PC-3 (cell line): ENCODE measurements at regions not wholly inside any gene's neighbourhood (a gene's known extent, or its start where the extent isn't known, plus 50 kb on each side); places are given as distances from the start of the nearest gene placed in this dataset.

Source experiments
- EZH2 ChIP-seq: fragments of 300-600 bp; sonication (generic); IDR thresholded peaks from one replicate; pipeline ENCODE4 v1.6.1; 2017; ENCODE audit warnings: antibody characterized with exemption, mild to moderate bottlenecking, low read length; ENCODE audit not compliant: unreplicated experiment
- TF ChIP-seq, protein P1 (sequence below): fragments of 300-600 bp; sonication (generic); conservative IDR thresholded peaks from 2 replicates; pipeline ENCODE4 v1.5.1; 2017; ENCODE audit warnings: antibody characterized with exemption, low read depth, mild to moderate bottlenecking, low read length

DNA sequence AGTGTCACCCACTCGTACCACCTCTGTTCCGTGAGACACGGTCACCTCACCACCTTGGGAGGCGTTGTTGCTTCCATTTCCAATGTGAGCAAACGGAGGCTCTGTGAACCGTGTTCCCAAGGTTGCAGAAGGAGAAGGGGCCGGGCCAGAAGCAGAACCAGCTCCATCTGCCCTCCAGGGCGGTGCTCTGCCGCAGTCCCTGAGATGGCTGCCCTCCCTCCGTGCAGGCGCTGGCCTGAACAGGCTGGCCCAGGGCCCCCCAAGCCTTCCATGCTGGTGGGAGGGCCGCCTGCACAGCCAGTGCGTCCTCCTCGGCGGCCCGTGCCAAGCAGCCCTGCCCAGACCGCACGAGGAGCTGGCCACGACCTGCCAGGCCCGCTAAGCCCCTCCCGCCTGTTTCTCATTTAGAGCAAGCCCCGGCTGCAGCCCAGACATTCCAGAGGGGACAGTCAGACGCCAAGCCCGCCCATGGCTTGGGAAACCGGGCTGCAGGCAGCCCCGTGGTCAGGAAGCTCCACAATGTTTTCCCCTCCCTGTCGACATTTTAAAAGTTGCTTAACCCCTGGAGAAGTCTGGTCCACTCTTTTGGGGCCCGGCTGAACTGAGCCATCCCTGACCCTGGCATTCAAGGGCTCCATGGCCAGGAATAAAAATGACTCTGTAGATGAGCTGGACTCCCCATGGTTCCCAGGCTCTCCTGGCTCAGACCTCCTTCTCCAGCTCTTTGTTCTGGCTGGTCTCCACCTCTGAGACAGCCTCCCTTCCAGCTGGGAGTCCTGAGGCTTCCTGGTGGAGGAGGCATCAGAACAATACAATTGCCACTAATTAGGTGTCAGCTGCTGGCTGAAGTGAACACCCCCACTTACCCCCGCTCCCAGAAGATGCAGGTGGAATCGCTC, 236.0 kb downstream of the BCL11B start:
- TF ChIP-seq, protein P1, sequence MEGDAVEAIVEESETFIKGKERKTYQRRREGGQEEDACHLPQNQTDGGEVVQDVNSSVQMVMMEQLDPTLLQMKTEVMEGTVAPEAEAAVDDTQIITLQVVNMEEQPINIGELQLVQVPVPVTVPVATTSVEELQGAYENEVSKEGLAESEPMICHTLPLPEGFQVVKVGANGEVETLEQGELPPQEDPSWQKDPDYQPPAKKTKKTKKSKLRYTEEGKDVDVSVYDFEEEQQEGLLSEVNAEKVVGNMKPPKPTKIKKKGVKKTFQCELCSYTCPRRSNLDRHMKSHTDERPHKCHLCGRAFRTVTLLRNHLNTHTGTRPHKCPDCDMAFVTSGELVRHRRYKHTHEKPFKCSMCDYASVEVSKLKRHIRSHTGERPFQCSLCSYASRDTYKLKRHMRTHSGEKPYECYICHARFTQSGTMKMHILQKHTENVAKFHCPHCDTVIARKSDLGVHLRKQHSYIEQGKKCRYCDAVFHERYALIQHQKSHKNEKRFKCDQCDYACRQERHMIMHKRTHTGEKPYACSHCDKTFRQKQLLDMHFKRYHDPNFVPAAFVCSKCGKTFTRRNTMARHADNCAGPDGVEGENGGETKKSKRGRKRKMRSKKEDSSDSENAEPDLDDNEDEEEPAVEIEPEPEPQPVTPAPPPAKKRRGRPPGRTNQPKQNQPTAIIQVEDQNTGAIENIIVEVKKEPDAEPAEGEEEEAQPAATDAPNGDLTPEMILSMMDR, result no peak
- no peak for TF ChIP-seq EZH2
